Gastrocnemius medialis (tissue), 4 donors: ENCODE measurements at regions not wholly inside any gene's neighbourhood (a gene's known extent, or its start where the extent isn't known, plus 50 kb on each side); places are given as distances from the start of the nearest gene placed in this dataset.

Experiments used
- ATAC-seq, 2 donors: fragments of 150-250 bp; one replicate each; pipeline ENCODE4 v1.9.1; 2016
- DNase-seq, 2 donors: peaks; one replicate each; pipeline ENCODE4 v3.0.0-alpha.2; 2019
- H3K27ac ChIP-seq, 4 donors: fragments of 200-600 bp; sonication (generic); 1 replicate in 1 of 4; 2 replicates in 3 of 4; pipeline ENCODE4 v1.5.1; 2016 to 2018; ENCODE audit warnings: mild to moderate bottlenecking in 2 of 4, moderate library complexity in 1 of 4
- H3K27me3 ChIP-seq, 3 donors: fragments of 200-600 bp; sonication (generic) in 2 of 3; 1 replicate in 1 of 3; 2 replicates in 2 of 3; pipeline versions ENCODE4 v1.5.1 to v1.6.0; 2016 to 2019; ENCODE audit warnings: mild to moderate bottlenecking in 1 of 3, moderate library complexity in 1 of 3
- H3K36me3 ChIP-seq, 2 donors: fragments of 200-600 bp; sonication (generic) in 1 of 2; one replicate each; pipeline ENCODE4 v1.5.1; 2017 to 2018
- H3K4me1 ChIP-seq, 2 donors: fragments of 200-600 bp; sonication (generic) in 1 of 2; one replicate each; pipeline ENCODE4 v1.5.1; 2016 to 2017; ENCODE audit warnings: mild to moderate bottlenecking in 2 of 2
- H3K4me3 ChIP-seq, 4 donors: fragments of 200-600 bp; sonication (generic) in 3 of 4; 1 replicate in 1 of 4; 2 replicates in 3 of 4; pipeline ENCODE4 v1.5.1; 2016 to 2019; ENCODE audit warnings: mild to moderate bottlenecking in 2 of 4
- H3K9me3 ChIP-seq, 3 donors: fragments of 200-600 bp; sonication (generic) in 2 of 3; 1 replicate in 1 of 3; 2 replicates in 2 of 3; pipeline ENCODE4 v1.5.1; 2016 to 2019
- POLR2A ChIP-seq, 2 donors: fragments of 450-650 bp; IDR thresholded peaks; one replicate each; pipeline ENCODE4 v1.6.1; 2017; ENCODE audit warnings: antibody characterized with exemption in 2 of 2, mild to moderate bottlenecking in 2 of 2, moderate library complexity in 2 of 2
- in situ Hi-C, 4 donors: fragments of 200-750 bp; cut with MboI; loops; one replicate each; pipeline versions ENCODE4 v1.15.0 to v1.8.0; 2017; ENCODE audit warnings: low sequenced_read_pairs in 4 of 4
- intact Hi-C: fragments of 100-400 bp; cut with DNase I; formaldehyde crosslinking; loops from one replicate; pipeline ENCODE4 v1.15.1; 2023; ENCODE audit warnings: low total_unique reads
- TF ChIP-seq, protein P1 (sequence below), 5 experiments: fragments of 450-650 bp in 3 of 5; fragments of 200-600 bp in 2 of 5; sonication (generic) in 2 of 5; IDR thresholded peaks in 4 of 5; conservative IDR thresholded peaks in 1 of 5; 1 replicate in 4 of 5; 2 replicates in 1 of 5; pipeline ENCODE4 v1.5.1; 2016 to 2019; ENCODE audit warnings: antibody characterized with exemption in 5 of 5, mild to moderate bottlenecking in 3 of 5, moderate library complexity in 3 of 5

DNA sequence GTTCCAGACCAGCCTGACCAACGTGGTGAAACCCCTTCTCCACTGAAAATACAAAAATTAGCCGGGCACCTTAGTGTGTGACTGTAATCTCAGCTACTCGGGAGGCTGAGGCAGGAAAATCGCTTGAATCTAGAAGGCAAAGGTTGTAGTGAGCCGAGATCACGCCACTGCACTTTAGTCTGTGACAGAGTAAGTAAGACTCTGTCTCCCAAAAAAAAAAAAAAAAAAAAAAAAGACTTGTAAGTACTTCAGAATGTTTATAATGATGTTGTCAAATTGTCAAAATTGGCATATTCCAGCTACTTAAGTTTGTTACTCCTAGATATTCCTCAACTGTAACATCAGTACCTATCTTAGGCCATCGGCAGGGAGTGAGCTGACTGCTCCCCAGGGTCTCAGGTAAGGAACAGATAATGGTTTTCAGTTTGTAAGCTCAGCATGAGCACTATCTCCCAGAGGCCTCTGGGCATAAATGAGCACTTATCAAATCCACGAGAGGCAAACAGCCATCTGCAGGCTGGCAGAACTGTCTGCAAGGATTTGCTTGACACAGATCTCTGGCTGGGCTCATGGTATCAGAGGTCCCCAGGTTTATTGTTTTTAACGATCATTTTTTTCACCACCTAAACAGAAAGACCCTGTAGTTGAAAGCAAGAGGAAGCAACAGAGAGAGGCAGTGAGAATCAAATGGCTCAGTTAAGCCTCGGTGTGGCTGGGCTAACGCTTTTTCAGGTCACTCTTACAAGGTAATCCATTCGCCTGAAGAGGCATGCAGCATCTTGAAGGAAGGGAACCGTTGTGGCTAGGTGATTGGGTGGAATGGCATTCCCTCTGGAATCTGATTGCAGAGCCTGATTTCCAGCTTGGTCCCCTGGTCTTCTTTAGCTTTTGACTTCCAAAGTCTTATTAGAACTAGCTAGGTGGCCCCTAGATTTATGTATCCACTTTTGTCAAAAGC, 115.9 kb downstream of the LY86 start:
- H3K27ac ChIP-seq: no peak overlapping the region
- H3K9me3 ChIP-seq: no peaks in the 10 kb centered on the region
- in situ Hi-C loops: no loop called here

DNA sequence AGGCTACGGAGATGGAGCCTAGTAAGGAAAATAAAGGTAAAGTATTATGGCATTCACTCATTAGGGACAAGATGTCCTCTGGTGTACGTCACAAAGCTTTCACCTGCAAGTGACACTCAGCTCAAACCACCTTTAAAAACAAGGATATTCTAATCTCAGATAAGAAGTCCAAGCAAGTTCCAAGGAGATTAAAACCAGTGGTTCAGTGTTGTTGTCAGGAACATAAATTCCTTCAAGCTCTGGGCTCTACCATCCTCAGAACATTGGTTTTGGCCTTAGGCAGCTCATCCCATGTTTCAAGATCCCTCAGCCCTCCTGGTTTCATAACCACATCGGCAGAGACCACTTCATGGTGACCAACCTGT, 116.5 kb downstream of the LY86 start:
- Histone ChIP-seq H3K27me3 (no peaks in the 10 kb centered on the region), H3K4me3 (no peak overlapping the region), H3K4me1 (peaks cover 2 to 4% of the 10 kb centered on the region in 2 donors), H3K9me3 (no peaks in the 10 kb centered on the region), H3K36me3 (no peaks in the 10 kb centered on the region), H3K27ac (no peak overlapping the region)
- TF ChIP-seq, protein P1, sequence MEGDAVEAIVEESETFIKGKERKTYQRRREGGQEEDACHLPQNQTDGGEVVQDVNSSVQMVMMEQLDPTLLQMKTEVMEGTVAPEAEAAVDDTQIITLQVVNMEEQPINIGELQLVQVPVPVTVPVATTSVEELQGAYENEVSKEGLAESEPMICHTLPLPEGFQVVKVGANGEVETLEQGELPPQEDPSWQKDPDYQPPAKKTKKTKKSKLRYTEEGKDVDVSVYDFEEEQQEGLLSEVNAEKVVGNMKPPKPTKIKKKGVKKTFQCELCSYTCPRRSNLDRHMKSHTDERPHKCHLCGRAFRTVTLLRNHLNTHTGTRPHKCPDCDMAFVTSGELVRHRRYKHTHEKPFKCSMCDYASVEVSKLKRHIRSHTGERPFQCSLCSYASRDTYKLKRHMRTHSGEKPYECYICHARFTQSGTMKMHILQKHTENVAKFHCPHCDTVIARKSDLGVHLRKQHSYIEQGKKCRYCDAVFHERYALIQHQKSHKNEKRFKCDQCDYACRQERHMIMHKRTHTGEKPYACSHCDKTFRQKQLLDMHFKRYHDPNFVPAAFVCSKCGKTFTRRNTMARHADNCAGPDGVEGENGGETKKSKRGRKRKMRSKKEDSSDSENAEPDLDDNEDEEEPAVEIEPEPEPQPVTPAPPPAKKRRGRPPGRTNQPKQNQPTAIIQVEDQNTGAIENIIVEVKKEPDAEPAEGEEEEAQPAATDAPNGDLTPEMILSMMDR (IDR thresholded peaks at IDR 0.05 in 4 of 5, conservative IDR thresholded peaks at IDR 0.05 in 1 of 5): no peak
- no peak for TF ChIP-seq POLR2A (IDR thresholded peaks at IDR 0.05)
- no peak for DNase-seq
- in situ Hi-C loops: no loop called here
- intact Hi-C loops: no loop called here
- no peak for ATAC-seq

More for the DNA sequence above, 115.9 kb downstream of the LY86 start:
- DNase-seq (no peak), ATAC-seq (no peak)
- peaks cover 8 to 10% of the 10 kb centered on the region in 2 donors for H3K4me1 ChIP-seq
- no peaks in the 10 kb centered on the region for H3K27me3 ChIP-seq
- H3K36me3 ChIP-seq: no peaks in the 10 kb centered on the region
- no peak overlapping the region for H3K4me3 ChIP-seq
- TF ChIP-seq, protein P1 (IDR thresholded peaks at IDR 0.05 in 4 of 5, conservative IDR thresholded peaks at IDR 0.05 in 1 of 5): no peak
- TF ChIP-seq POLR2A (IDR thresholded peaks at IDR 0.05): no peak
- intact Hi-C loops: no loop called here

DNA sequence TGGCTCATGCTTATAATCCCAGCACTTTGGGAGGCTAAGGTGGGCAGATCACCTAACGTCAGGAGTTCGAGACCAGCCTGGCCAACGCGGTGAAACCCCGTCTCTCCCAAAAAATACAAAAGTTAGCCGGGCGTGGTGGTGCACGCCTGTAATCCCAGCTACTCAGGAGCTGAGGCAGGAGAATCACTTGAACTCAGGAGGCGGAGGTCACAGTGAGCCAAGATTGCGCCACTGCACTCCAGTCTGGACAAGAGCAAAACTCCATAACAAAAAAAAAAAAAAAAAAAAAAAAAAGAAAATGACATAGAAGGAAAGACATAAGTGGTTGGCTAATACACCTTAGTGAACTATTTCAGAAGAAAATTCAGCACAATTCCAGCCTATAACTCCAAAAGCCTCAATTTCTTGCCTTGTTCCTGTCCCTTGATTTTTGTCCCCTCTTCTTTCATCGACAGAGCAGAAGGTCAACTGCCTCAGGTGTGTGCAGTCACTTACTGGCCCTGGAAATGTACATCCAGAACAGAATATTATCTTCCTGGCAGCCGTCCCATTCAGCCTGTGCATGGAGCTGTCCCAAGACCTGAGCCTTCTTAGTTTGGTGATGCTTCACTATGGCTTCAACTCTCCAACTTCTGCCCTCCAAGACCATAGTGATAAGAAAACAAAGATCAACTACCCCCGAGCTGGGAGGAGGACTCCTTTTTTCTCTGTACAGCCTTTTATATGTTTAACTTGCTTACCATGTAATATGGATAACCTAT, 117.6 kb downstream of the LY86 start:
- ATAC-seq (no peak), DNase-seq (no peak)
- Histone ChIP-seq H3K27ac (no peak overlapping the region), H3K4me3 (no peak overlapping the region), H3K36me3 (no peaks in the 10 kb centered on the region), H3K27me3 (no peaks in the 10 kb centered on the region), H3K4me1 (no peaks in the 10 kb centered on the region), H3K9me3 (no peaks in the 10 kb centered on the region)
- in situ Hi-C loops: no loop called here
- TF ChIP-seq POLR2A (IDR thresholded peaks at IDR 0.05): no peak
- TF ChIP-seq, protein P1 (IDR thresholded peaks at IDR 0.05 in 4 of 5, conservative IDR thresholded peaks at IDR 0.05 in 1 of 5): no peak
- intact Hi-C loops: no loop called here

DNA sequence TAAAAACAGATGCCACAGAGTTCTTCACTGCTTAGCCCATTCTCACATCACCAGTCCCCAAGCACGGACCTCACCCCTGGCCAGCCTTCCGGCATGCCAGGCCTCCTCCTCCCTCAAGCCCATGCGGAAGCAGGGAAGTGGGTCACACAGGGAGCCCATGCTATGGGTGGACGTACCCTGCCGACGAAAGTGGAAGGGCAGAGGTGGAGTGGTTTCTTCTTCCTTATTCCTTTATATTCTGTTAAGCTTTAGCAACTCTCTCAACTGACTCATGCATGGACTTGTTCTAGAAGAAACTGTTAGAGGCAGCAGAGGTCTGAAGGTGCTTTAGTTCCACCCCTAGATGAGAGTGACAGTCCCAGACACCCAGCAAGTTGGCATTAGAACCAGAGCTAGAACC, 118.6 kb downstream of the LY86 start:
- intact Hi-C loops (no loop called here), in situ Hi-C loops (no loop called here)
- DNase-seq (no peak), ATAC-seq (no peak)
- Histone ChIP-seq H3K4me1 (no peaks in the 10 kb centered on the region), H3K27me3 (no peaks in the 10 kb centered on the region), H3K4me3 (no peak overlapping the region), H3K27ac (no peak overlapping the region), H3K9me3 (no peaks in the 10 kb centered on the region), H3K36me3 (no peaks in the 10 kb centered on the region)
- TF ChIP-seq, protein P1 (IDR thresholded peaks at IDR 0.05 in 4 of 5, conservative IDR thresholded peaks at IDR 0.05 in 1 of 5): no peak
- no peak for TF ChIP-seq POLR2A (IDR thresholded peaks at IDR 0.05)
